ENCODE measurements at regions not wholly inside any gene's neighbourhood (a gene's known extent, or its start where the extent isn't known, plus 50 kb on each side); places are given as distances from the start of the nearest gene placed in this dataset.

GRCh38 chr3:135752851-135753250 is 212.7 kb upstream of the PPP2R3A start:
- TF ChIP-seq CTCF (IDR thresholded peaks at IDR 0.05) (no peak), POLR2A (IDR thresholded peaks at IDR 0.05) (no peak)
